Activated CD4-positive, alpha-beta T cell treated with anti-CD3 and anti-CD28 coated beads for 48 hours (primary cell): ENCODE measurements at regions not wholly inside any gene's neighbourhood (a gene's known extent, or its start where the extent isn't known, plus 50 kb on each side); places are given as distances from the start of the nearest gene placed in this dataset.

ENCODE experiments used
- DNase-seq: peaks from one replicate; pipeline ENCODE4 v3.0.0-alpha.2; 2020

DNA sequence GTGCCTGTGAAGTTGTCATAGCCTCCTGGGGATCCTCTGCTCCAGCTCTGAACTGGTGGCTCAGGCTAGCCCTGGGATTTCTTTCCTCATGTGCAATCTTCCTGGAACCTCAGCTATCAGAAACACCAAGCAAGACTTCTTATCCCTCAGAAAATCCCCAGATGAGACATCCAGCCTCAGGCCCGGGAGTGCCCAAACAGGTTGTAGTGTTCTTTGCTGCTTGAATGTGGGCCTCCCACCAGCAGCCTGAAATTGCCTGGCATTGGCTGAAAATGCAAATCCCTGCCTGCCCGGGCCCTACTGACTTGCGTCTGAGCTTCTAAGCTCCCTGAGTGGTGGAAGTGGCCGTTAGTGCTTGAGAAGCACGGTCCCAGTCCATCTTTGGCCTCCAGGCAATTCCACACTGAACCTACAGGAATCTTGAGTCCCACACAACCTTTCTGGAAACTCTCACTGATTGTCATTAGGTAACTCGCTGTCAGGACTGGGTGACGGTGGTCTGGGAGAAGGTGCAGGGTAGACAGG lies 146.8 kb downstream of the ZBTB18 start:
- DNase-seq = no peak

GRCh38 chr1:244199902-244200301 lies 148.8 kb downstream of the ZBTB18 start:
- DNase-seq = no peak

DNA sequence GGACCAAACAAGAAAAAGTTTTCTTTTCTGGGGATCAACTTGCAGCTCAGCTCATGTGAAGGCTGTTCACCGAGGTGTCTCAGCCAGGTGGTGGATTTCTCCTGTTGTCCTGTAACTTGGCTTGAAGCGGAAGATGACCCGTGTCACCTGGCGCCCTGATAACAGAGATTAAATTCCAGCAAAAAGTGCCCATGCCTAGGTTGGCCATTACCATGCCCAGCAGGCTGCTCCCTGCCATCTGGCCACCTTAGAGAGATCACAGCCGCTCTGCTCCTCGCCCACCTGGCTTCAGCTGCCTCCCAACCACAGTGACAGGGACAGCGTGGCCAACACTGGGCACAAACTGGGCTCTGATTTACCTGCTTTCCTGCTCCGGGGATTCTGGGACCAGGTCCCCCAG lies 149.5 kb downstream of the ZBTB18 start:
- DNase-seq = no peak

GRCh38 chr1:244201750-244202149 lies 150.7 kb downstream of the ZBTB18 start:
- DNase-seq = no peak

DNA sequence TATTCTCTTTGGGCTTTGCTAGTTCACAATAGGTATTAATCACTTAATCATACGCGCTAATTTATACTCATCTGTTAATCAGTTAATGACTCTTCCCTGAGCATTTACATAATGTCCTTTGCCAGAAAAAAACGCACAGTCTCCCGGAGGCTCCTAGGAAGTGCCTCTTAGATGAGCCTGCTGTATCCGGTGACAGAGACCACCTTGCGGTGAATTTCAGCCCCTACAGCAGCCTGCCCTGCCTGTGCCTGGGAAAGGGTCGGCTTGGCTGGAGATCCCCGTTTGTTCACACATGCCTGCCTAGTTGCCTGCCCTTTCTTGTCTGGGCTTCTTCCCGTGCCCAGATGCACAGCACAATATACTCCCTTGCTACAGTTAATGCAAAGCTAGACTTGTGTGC lies 152.9 kb downstream of the ZBTB18 start:
- DNase-seq = no peak

DNA sequence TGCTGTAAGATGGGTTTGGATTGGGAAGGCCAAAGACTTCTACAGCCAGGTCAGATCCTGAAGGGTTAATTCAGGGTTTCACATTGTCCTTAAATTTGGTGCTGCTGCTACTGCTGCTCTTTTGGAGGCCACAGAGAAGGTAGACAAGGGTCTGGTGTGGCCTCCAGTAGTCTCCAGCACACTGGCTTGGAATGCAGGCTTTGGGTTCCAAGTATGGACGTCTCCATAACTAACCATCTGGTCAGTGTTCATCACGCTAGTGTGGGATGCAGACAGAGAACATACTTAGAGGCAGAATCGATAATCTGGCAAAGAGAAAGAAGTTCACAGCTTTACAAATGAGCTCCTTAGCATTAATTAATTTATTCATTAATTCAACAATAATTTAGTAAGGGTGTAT lies 154.1 kb downstream of the ZBTB18 start:
- DNase-seq = no peak

DNA sequence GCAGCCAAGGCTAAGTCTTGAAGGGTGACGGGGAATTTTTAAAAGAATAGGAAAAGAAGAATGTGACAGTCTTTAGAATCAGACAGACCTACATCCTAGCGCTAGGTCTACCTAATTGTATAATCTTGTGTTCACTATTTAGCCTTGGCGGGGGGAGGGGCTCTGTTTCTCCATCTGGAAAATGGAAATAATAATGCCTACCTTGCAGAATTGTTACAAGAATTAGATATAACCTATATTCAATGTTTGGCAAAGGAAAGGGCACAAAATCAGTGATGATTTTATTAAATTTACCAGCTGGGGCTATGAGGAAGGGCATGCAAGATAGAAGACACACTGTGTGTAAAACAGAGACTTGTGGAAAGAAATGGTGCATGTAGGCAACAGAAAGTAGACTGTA lies 154.8 kb downstream of the ZBTB18 start:
- no peak for DNase-seq

- DNase-seq = no peak
These were observed 156.2 kb downstream of the ZBTB18 start for GRCh38 chr1:244207042-244207934.

DNA sequence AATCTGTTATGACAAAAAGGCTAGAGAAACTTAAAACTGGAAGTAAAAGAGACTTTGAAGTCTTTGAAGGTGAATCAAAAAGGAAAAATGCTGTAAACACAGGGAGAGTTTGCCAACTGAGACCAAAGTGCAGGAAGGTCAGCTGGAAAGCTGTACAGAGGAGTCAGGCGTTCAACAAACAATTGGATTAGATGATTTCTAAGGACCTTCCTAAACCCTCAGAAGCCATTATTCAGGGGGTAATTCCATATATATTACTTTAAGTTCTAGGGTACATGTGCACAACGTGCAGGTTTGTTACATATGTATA lies 156.8 kb downstream of the ZBTB18 start:
- DNase-seq = no peak

- DNase-seq = no peak
These were observed 158.9 kb downstream of the ZBTB18 start for GRCh38 chr1:244209955-244210354.

- no peak for DNase-seq
These were observed 159.9 kb downstream of the ZBTB18 start for GRCh38 chr1:244210884-244211558.

DNA sequence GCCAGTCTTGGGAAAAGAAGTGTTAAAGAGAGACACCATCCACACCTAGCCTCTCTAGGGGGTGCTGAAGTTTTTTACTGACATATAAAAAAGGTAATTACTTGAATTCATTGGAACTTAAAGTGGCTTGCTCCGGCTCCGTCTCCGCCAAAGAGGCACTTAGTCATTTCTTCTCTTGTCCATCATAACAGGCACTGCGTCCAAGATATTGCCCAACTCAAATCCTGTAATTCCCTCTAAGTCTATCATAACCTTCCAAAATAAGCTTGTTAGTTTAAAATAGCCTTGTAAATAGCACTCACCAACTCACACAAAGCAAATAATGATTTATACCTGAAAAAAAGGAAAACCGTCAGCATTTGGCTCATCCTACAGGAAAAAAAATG lies 160.5 kb downstream of the ZBTB18 start:
- no peak for DNase-seq

DNA sequence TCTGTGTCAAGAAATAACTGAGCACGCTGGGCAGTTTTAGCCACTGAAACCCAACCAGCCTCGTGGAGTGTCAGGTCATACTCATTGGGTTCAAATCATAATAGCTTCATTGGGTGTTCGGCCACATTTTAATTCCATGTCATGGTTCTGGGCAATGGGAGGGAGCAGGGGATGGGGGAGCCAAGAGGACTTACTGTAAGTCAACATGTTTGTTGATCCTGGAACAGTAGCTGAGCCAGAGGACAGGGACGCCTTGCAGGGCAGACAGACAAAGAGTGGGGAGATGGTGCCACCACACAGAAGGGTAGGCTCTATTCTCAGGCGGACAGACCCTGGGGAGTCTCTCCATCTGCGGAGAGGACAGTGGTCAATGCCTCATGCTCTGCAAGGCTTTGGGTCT lies 161.1 kb downstream of the ZBTB18 start:
- no peak for DNase-seq

DNA sequence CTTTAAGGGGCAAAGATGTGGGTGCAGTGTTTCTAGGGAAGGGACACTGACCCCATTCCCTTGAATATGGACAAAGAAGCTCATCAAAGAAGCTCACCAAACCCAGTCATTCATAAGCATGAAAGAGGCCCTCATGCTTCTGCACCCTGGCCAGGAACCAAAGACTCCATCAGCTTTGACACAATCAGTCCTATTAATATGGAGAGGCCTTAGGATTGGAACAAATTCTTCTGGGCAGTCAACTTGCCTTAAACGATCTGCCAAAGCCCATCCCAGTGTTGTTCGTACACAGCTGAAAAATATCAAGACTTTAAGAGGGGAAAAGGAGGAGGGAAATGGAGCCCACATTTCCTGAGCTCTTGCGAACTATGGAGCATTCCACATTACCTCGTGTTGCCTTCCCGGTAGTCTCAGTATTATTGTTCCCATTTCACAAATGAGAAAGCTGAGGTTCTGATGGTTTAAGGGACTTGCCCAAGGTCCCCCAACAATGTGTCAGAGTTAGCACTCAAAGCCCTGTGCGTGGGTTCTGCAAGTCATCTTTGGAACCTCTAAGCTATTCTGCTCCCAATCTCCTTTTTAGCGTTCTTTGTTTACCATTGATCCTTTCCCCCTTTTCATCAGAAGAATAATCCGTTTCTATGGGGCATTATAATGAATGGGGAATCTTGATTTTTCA lies 161.9 kb downstream of the ZBTB18 start:
- no peak for DNase-seq

DNA sequence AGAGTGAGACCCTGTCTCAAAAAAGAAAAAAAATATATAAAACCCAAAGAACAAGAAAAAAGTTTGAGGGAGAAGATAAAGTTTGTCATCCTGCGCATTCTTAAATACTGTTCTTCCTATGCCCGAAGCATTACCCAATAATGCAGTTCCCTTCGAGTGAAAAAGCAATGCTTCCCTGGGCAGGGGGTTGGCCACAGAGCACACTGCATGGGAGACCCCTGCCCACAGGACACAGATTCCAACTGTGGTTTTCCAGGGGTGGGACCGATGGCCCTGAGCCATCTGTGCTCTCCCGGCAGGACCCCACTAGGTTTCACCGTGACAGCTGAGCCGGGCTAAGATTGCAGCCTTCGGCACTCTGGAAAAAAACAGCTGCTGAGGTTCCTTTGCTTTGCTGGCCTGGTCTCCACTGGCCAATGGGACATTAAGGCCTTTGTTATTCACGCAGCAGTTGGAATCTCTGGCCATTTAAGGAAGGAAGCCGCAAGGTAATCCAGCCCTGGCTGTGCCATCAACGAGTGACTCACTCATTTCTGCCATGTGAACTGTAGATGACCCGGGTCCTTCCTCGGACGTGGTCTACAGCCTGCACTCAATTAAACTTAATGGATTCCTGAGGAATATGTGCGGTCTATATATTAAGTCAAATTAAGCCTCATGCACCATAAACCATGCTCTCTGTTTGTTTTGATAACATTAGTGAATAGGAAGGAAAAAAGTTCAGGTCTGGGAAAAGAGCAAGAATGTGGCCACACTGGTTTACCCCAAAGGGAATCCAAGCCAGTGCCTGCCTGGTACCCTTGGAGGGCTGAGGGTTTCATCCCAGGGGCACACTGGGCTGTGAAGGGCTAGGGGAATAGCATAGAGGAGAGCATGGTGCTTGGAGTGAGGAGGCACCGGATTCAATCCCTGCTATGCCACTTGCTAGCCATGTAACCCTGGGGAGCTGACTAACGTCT lies 163.2 kb downstream of the ZBTB18 start:
- DNase-seq = no peak

DNA sequence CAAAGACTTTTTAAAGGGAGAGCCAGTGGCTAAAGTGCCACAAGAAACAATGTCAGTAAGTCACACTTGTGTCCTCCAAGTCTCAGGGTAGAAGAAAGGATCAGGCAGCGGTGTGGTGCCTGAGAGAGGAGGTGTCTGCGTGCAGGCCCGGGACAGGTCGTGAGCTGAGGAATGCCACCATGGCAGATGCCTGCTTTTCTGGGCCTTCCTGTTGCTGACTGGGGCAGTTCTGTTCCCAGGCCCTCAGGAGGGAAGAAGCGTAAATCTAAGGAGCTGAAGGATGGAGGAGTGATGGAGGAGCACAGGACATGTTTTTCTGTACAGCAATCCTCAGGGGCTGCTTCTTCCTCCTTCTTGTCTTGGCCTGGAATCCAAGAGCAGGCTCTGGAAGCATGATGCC lies 165.8 kb downstream of the ZBTB18 start:
- no peak for DNase-seq

GRCh38 chr1:244217711-244218110 lies 166.6 kb downstream of the ZBTB18 start:
- no peak for DNase-seq

DNA sequence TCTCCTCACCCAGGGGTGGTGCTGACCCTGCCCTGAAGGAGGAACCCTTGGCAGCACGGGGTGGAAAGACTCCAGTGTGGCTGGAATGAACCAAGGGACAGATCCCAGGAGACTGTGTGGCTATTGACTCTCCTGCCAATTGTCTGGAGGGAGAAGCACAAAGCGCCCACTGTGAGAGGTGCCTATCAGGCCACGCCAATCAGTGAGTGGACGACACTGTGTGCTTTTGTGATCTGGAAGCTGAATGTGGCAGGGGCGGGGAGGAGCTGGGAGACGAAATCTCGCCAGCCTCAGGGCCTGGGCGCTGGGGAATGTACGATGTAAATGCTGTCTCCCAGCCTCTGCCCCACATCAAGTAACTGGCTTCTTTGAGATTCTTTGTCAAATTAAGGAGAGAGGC lies 167.1 kb downstream of the ZBTB18 start:
- DNase-seq = no peak

- DNase-seq = no peak
These were observed 168.1 kb downstream of the ZBTB18 start for GRCh38 chr1:244219149-244219548.

DNA sequence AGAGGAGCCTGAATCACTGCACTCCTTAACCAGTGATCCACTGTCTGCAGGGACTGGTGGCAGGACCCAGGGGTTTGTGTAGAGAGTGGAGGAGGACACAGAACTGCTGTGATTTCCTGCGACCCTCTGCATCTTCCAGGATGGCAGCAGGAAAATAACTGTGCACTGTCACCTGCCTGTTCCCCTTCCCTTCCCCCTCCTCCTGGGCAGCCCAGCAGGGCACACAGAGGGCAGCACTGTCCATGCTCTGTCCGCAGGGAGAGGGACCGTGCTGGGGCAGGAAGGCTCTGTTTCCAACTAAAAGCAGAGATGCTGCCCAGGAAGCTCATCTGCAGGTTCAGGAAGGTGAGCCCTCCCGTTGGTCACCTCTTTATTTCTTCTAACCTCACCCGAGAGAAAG lies 168.7 kb downstream of the ZBTB18 start:
- DNase-seq = no peak

DNA sequence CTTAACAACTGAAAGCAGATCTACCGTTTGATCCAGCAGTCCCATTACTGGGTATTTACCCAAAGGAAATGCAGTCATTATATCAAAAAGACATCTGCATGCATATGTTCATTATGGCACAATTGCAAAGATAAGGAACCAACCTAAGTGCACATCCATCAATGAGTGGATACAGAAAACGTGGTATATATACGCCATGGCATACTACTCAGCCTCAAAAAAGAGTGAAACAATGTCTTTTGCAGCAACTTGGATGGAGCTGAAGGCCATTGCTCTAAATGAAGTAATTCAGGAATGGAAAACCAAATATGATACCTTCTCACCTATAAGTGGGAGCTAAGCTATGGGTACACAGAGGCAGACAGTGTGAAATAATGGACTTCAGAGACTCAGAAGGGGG lies 169.3 kb downstream of the ZBTB18 start:
- no peak for DNase-seq

- DNase-seq = no peak
These were observed 170.9 kb downstream of the ZBTB18 start for GRCh38 chr1:244221991-244222390.
